Endothelial cell of umbilical vein (primary cell): ENCODE measurements at regions not wholly inside any gene's neighbourhood (a gene's known extent, or its start where the extent isn't known, plus 50 kb on each side); places are given as distances from the start of the nearest gene placed in this dataset.

Experiments
- BruUV-seq: library from RNA; stranded (reverse); fragments of 400-500 nt; replicated peaks from 2 replicates; lab custom pipeline; 2021; lab: Mats Ljungman, UMichigan
- CTCF ChIA-PET: fragments of 300-600, 350-600 bp; sonication (Branson Sonifier 250); formaldehyde crosslinking; loops from one replicate; lab custom pipeline; 2021; ENCODE audit warnings: antibody characterized with exemption, inconsistent platforms; lab: Charles Lee
- POLR2A ChIA-PET: fragments of 300-600, 350-600 bp; sonication (Branson Sonifier 250); formaldehyde crosslinking; loops from one replicate; lab custom pipeline; 2021; ENCODE audit warnings: antibody characterized with exemption, inconsistent platforms; lab: Charles Lee
- DNase-seq: peaks from one replicate; pipeline ENCODE4 v3.0.0-alpha.2; 2011; ENCODE audit warnings: low read depth, low spot score
- FAIRE-seq: peaks from 2 replicates; lab custom pipeline; 2011; peaks lifted over from hg19 to GRCh38; lab: Jason Lieb, UNC
- H2AFZ ChIP-seq: 2 replicates; pipeline ENCODE4 v1.6.0; 2012; ENCODE audit warnings: low read depth, low read length, control low read depth, inconsistent platforms
- H3K27ac ChIP-seq: 2 replicates; pipeline ENCODE4 v1.5.1; 2011; ENCODE audit warnings: low read depth, mild to moderate bottlenecking, control low read depth, low read length, moderate library complexity; ENCODE audit not compliant: insufficient read depth
- H3K27me3 ChIP-seq, 2 experiments: 2 replicates each; pipeline versions ENCODE4 v1.6.0 to v1.6.1; 2011; ENCODE audit warnings: low read length in 2 of 2, mixed read lengths in 1 of 2; ENCODE audit not compliant: control insufficient read depth in 2 of 2, insufficient read depth in 2 of 2
- H3K36me3 ChIP-seq, 2 experiments: 2 replicates in 1 of 2; 3 replicates in 1 of 2; pipeline ENCODE4 v1.5.1; 2011; ENCODE audit warnings: low read length in 2 of 2, mild to moderate bottlenecking in 1 of 2, moderate library complexity in 1 of 2; ENCODE audit not compliant: control insufficient read depth in 2 of 2, insufficient read depth in 2 of 2; ENCODE audit errors: extremely low read depth in 1 of 2
- H3K4me1 ChIP-seq: 3 replicates; pipeline ENCODE4 v1.5.1; 2011; ENCODE audit warnings: mild to moderate bottlenecking, low read length; ENCODE audit not compliant: control insufficient read depth, insufficient read depth; ENCODE audit errors: extremely low read depth
- H3K4me2 ChIP-seq: 2 replicates; pipeline ENCODE4 v1.6.1; 2011; ENCODE audit warnings: low read length, control low read depth, mixed read lengths; ENCODE audit not compliant: insufficient read depth
- H3K4me3 ChIP-seq, 3 experiments: fragments of 200-600 bp in 1 of 3; sonication (generic), shearing (Covaris generic) in 1 of 3; replicated peaks in 1 of 3; 2 replicates each; pipeline ENCODE4 v1.5.1; 2011 to 2016; ENCODE audit warnings: control low read depth in 3 of 3, low read length in 3 of 3, mild to moderate bottlenecking in 2 of 3, inconsistent platforms in 1 of 3, low read depth in 1 of 3, moderate library complexity in 1 of 3; ENCODE audit not compliant: insufficient read depth in 1 of 3
- H3K79me2 ChIP-seq: 2 replicates; pipeline ENCODE4 v1.6.0; 2012; ENCODE audit warnings: low read length, inconsistent platforms; ENCODE audit not compliant: control insufficient read depth, insufficient read depth
- H3K9ac ChIP-seq: replicated peaks from 2 replicates; pipeline ENCODE3; 2011; ENCODE audit warnings: low read length, control low read depth; ENCODE audit not compliant: insufficient read depth; ENCODE audit errors: extremely low read depth
- H3K9me1 ChIP-seq: replicated peaks from 3 replicates; pipeline ENCODE4 v1.6.0; 2011; ENCODE audit warnings: mild to moderate bottlenecking, low read length; ENCODE audit not compliant: control insufficient read depth, insufficient read depth; ENCODE audit errors: extremely low read depth
- H3K9me3 ChIP-seq: replicated peaks from 2 replicates; pipeline ENCODE4 v1.5.1; 2012; ENCODE audit warnings: low read length, inconsistent platforms; ENCODE audit not compliant: control insufficient read depth, insufficient read depth
- H4K20me1 ChIP-seq: replicated peaks from 2 replicates; pipeline ENCODE3; 2011; ENCODE audit warnings: mild to moderate bottlenecking, low read length; ENCODE audit not compliant: control insufficient read depth, insufficient read depth; ENCODE audit errors: extremely low read depth
- CTCF ChIP-seq, 2 donors: IDR thresholded peaks; 1 replicate in 1 of 2; 2 replicates in 1 of 2; pipeline ENCODE4 v1.5.1; 2011; ENCODE audit warnings: low read length in 2 of 2, mild to moderate bottlenecking in 2 of 2, moderate library complexity in 2 of 2, control low read depth in 1 of 2, inconsistent platforms in 1 of 2, low read depth in 1 of 2; ENCODE audit not compliant: insufficient read depth in 1 of 2; ENCODE audit errors: extremely low read depth in 1 of 2
- EZH2 ChIP-seq: IDR thresholded peaks from 2 replicates; pipeline ENCODE4 v1.6.1; 2012; ENCODE audit warnings: borderline replicate concordance, low read depth, mild to moderate bottlenecking, moderate library complexity, low read length, inconsistent platforms; ENCODE audit not compliant: severe bottlenecking
- FOS ChIP-seq: IDR thresholded peaks from 2 replicates; pipeline ENCODE4 v1.6.1; 2011; ENCODE audit warnings: mild to moderate bottlenecking, low read length, moderate library complexity, borderline replicate concordance; ENCODE audit not compliant: insufficient read depth
- GATA2 ChIP-seq: IDR thresholded peaks from 2 replicates; pipeline ENCODE4 v1.7.0; 2011; ENCODE audit warnings: low read depth, mild to moderate bottlenecking, moderate library complexity, mixed read lengths, low read length; ENCODE audit not compliant: insufficient read length, insufficient read depth
- JUN ChIP-seq: IDR thresholded peaks from 2 replicates; pipeline ENCODE4 v1.6.1; 2011; ENCODE audit warnings: borderline replicate concordance, low read depth; ENCODE audit not compliant: insufficient read length, insufficient read depth
- MYC ChIP-seq: IDR thresholded peaks from one replicate; pipeline ENCODE4 v1.6.1; 2011; ENCODE audit warnings: mild to moderate bottlenecking, low read depth, low read length
- POLR2A ChIP-seq: IDR thresholded peaks from 2 replicates; pipeline ENCODE4 v1.6.1; 2012; ENCODE audit warnings: low read depth, mild to moderate bottlenecking, control low read depth, low read length
- POLR2AphosphoS5 ChIP-seq: IDR thresholded peaks from 2 replicates; pipeline ENCODE4 v1.6.1; 2012; ENCODE audit warnings: low read depth, mild to moderate bottlenecking, control low read depth, low read length, moderate library complexity; ENCODE audit not compliant: insufficient read depth
- dilution Hi-C: fragments of 300-500 bp; cut with MboI; formaldehyde crosslinking; loops from one replicate; pipeline ENCODE4 v1.15.0; 2019; ENCODE audit warnings: low sequenced_read_pairs; ENCODE audit not compliant: extremely low pct_ligation_motif_present
- intact Hi-C: fragments of 100-400 bp; cut with micrococcal nuclease; formaldehyde crosslinking; loops from one replicate; pipeline ENCODE4 v1.10.0; 2022
- TF ChIP-seq, protein P1 (sequence below): IDR thresholded peaks from 2 replicates; pipeline ENCODE4 v1.6.1; 2011; ENCODE audit not compliant: insufficient read depth, insufficient read length

- Histone ChIP-seq H3K9ac (no peak overlapping the region), H3K4me3 (no peak overlapping the region), H3K9me3 (no peaks in the 10 kb centered on the region), H3K36me3 (no peaks in the 10 kb centered on the region), H3K4me1 (peaks cover 32% of the 10 kb centered on the region), H3K79me2 (no peaks in the 10 kb centered on the region), H2AFZ (no peak overlapping the region), H3K27ac (no peak overlapping the region), H3K9me1 (no peaks in the 10 kb centered on the region), H4K20me1 (no peaks in the 10 kb centered on the region), H3K27me3 (no peaks in the 10 kb centered on the region), H3K4me2 (no peak overlapping the region)
- intact Hi-C loops (loop anchor here (10.0 kb wide), 1 partner anchor 532 kb away; no protein-coding TSS in a partner anchor), dilution Hi-C loops (no loop called here)
- no peak for FAIRE-seq
- ChIA-PET POLR2A (no interaction called here), CTCF (no interaction called here)
- no peak for TF ChIP-seq JUN
- no peak for TF ChIP-seq EZH2
- no peak for TF ChIP-seq GATA2
- TF ChIP-seq, protein P1, sequence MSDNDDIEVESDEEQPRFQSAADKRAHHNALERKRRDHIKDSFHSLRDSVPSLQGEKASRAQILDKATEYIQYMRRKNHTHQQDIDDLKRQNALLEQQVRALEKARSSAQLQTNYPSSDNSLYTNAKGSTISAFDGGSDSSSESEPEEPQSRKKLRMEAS: no peak
- TF ChIP-seq FOS: no peak
- no peak for TF ChIP-seq POLR2A
- no peak for TF ChIP-seq MYC
- TF ChIP-seq CTCF (IDR thresholded peaks at IDR 0.05; ENCODE audit: extremely low read depth in 1 of 2, insufficient read depth in 1 of 2, low read depth in 1 of 2, low read length in 2 of 2): no peak
- TF ChIP-seq POLR2AphosphoS5: no peak
- DNase-seq: no peak
- BruUV-seq: no TSS peak
Observed at GRCh38 chr7:15856311-15856710, 169.8 kb upstream of the MEOX2 start.
